HEK293T (cell line): ENCODE measurements at regions not wholly inside any gene's neighbourhood (a gene's known extent, or its start where the extent isn't known, plus 50 kb on each side); places are given as distances from the start of the nearest gene placed in this dataset.

Source experiments
- CTCF ChIA-PET: fragments of 350-600 bp; formaldehyde crosslinking; extraction: SDS; loops from one replicate; lab custom pipeline; 2021; ENCODE audit warnings: antibody characterized with exemption, inconsistent platforms; lab: Yijun Ruan, JAX
- POLR2A ChIA-PET: fragments of 350-600 bp; formaldehyde crosslinking; extraction: SDS; loops from one replicate; lab custom pipeline; 2020; ENCODE audit warnings: antibody characterized with exemption, inconsistent platforms; lab: Yijun Ruan, JAX
- DNase-seq: peaks from one replicate; pipeline ENCODE4 v3.0.0; 2012; ENCODE audit warnings: mixed read lengths; ENCODE audit errors: extremely low spot score
- ARNT ChIP-seq: fragments of 450-650 bp; IDR thresholded peaks from 2 replicates; pipeline ENCODE4 v1.6.1; 2017; ENCODE audit warnings: mild to moderate bottlenecking
- BHLHE40 ChIP-seq: fragments of 450-650 bp; IDR thresholded peaks from 2 replicates; pipeline ENCODE4 v1.6.1; 2016; ENCODE audit warnings: mild to moderate bottlenecking, moderate library complexity, borderline replicate concordance
- CTBP1 ChIP-seq: fragments of 450-650 bp; IDR thresholded peaks from 2 replicates; pipeline ENCODE4 v1.6.1; 2016; ENCODE audit warnings: borderline replicate concordance
- ELF4 ChIP-seq: fragments of 450-650 bp; IDR thresholded peaks from 2 replicates; pipeline ENCODE4 v1.6.1; 2017; ENCODE audit warnings: antibody characterized with exemption
- FOXA1 ChIP-seq: fragments of 450-650 bp; IDR thresholded peaks from 2 replicates; pipeline ENCODE4 v1.6.1; 2016; ENCODE audit warnings: mild to moderate bottlenecking
- FOXK2 ChIP-seq: fragments of 450-650 bp; IDR thresholded peaks from 2 replicates; pipeline ENCODE4 v1.6.1; 2016; ENCODE audit warnings: mild to moderate bottlenecking
- FOXM1 ChIP-seq: fragments of 450-650 bp; IDR thresholded peaks from 2 replicates; pipeline ENCODE4 v1.6.1; 2017; ENCODE audit warnings: mild to moderate bottlenecking, borderline replicate concordance
- HDGF ChIP-seq: fragments of 450-650 bp; IDR thresholded peaks from 2 replicates; pipeline ENCODE4 v1.6.1; 2017; ENCODE audit warnings: antibody characterized with exemption, borderline replicate concordance
- L3MBTL2 ChIP-seq: fragments of 450-650 bp; conservative IDR thresholded peaks from 2 replicates; pipeline ENCODE4 v1.6.1; 2016; ENCODE audit warnings: mild to moderate bottlenecking
- LEF1 ChIP-seq: fragments of 450-650 bp; IDR thresholded peaks from 2 replicates; pipeline ENCODE4 v1.6.1; 2017; ENCODE audit warnings: mild to moderate bottlenecking, borderline replicate concordance
- NFRKB ChIP-seq: fragments of 450-650 bp; IDR thresholded peaks from 2 replicates; pipeline ENCODE4 v1.6.1; 2016; ENCODE audit warnings: mild to moderate bottlenecking, moderate library complexity
- PKNOX1 ChIP-seq: fragments of 450-650 bp; IDR thresholded peaks from 2 replicates; pipeline ENCODE4 v1.6.1; 2016
- SP1 ChIP-seq: fragments of 450-650 bp; IDR thresholded peaks from 2 replicates; pipeline ENCODE4 v1.6.1; 2017
- SUZ12 ChIP-seq: fragments of 450-650 bp; IDR thresholded peaks from 2 replicates; pipeline ENCODE4 v1.6.1; 2016; ENCODE audit warnings: mild to moderate bottlenecking
- TARDBP ChIP-seq: fragments of 450-650 bp; IDR thresholded peaks from 2 replicates; pipeline ENCODE4 v1.6.1; 2016
- ZNF384 ChIP-seq: fragments of 450-650 bp; IDR thresholded peaks from 2 replicates; pipeline ENCODE4 v1.6.1; 2016

GRCh38 chr18:26702086-26702485 is 153.7 kb upstream of the KCTD1 start:
- POLR2A ChIA-PET: no interaction called here
- TF ChIP-seq LEF1 (no peak), ARNT (no peak), NFRKB (no peak), CTBP1 (no peak), ELF4 (no peak), BHLHE40 (no peak), FOXK2 (no peak), ZNF384 (no peak), L3MBTL2 (no peak), PKNOX1 (no peak), SUZ12 (no peak), FOXM1 (no peak), FOXA1 (no peak), HDGF (no peak), SP1 (no peak), TARDBP (no peak)
- no peak for DNase-seq
- CTCF ChIA-PET: interaction anchor here (0.5 to 0.6 kb wide), 2 partner anchors 12 to 15 kb away, joined by 4 to 5 read pairs; no protein-coding TSS in a partner anchor

GRCh38 chr18:26700728-26701127 is 152.4 kb upstream of the KCTD1 start:
- ChIA-PET POLR2A (no interaction called here), CTCF (no interaction called here)
- no peak for TF ChIP-seq LEF1
- no peak for TF ChIP-seq HDGF
- no peak for TF ChIP-seq FOXK2
- no peak for TF ChIP-seq FOXM1
- TF ChIP-seq ZNF384: no peak
- TF ChIP-seq TARDBP: no peak
- TF ChIP-seq ARNT: no peak
- no peak for TF ChIP-seq PKNOX1
- no peak for TF ChIP-seq SUZ12
- no peak for TF ChIP-seq SP1
- no peak for TF ChIP-seq CTBP1
- no peak for TF ChIP-seq NFRKB
- no peak for TF ChIP-seq L3MBTL2
- no peak for TF ChIP-seq BHLHE40
- TF ChIP-seq ELF4: no peak
- no peak for TF ChIP-seq FOXA1
- no peak for DNase-seq

GRCh38 chr18:26700201-26700600 is 151.8 kb upstream of the KCTD1 start:
- no peak for TF ChIP-seq NFRKB
- CTCF ChIA-PET: no interaction called here
- POLR2A ChIA-PET: no interaction called here

GRCh38 chr18:26697186-26697884 is 149.0 kb upstream of the KCTD1 start:
- CTCF ChIA-PET: no interaction called here
- TF ChIP-seq TARDBP: no peak
- TF ChIP-seq LEF1: no peak
- TF ChIP-seq FOXM1: no peak
- no peak for TF ChIP-seq PKNOX1
- no peak for TF ChIP-seq ARNT
- no peak for TF ChIP-seq BHLHE40
- TF ChIP-seq NFRKB: no peak
- TF ChIP-seq SP1: no peak
- no peak for TF ChIP-seq HDGF
- TF ChIP-seq CTBP1: no peak
- POLR2A ChIA-PET: no interaction called here
- no peak for DNase-seq

More at GRCh38 chr18:26700201-26700600, 151.8 kb upstream of the KCTD1 start:
- DNase-seq: no peak

GRCh38 chr18:26696786-26697185 is 148.4 kb upstream of the KCTD1 start:
- TF ChIP-seq FOXA1 (no peak), ARNT (no peak), SP1 (no peak), LEF1 (no peak), CTBP1 (no peak), SUZ12 (no peak)
- POLR2A ChIA-PET: no interaction called here
- DNase-seq: no peak
- CTCF ChIA-PET: no interaction called here

GRCh38 chr18:26696308-26696707 is 148.0 kb upstream of the KCTD1 start:
- ChIA-PET POLR2A (no interaction called here), CTCF (no interaction called here)
- TF ChIP-seq CTBP1: no peak
- TF ChIP-seq ARNT: no peak
- TF ChIP-seq L3MBTL2: no peak
- no peak for TF ChIP-seq PKNOX1
- no peak for TF ChIP-seq ELF4
- TF ChIP-seq FOXM1: no peak
- no peak for TF ChIP-seq BHLHE40
- TF ChIP-seq HDGF: no peak
- TF ChIP-seq SP1: no peak
- no peak for TF ChIP-seq ZNF384
- no peak for TF ChIP-seq FOXK2
- DNase-seq: no peak
